SK-N-MC (cell line): ENCODE measurements at regions not wholly inside any gene's neighbourhood (a gene's known extent, or its start where the extent isn't known, plus 50 kb on each side); places are given as distances from the start of the nearest gene placed in this dataset.

ENCODE experiments used
- EZH2 ChIP-seq: fragments of 200-600 bp; sonication (generic); IDR thresholded peaks from one replicate; pipeline ENCODE4 v1.6.1; 2017; ENCODE audit warnings: antibody characterized with exemption
- FOXP2 ChIP-seq: optimal IDR thresholded peaks from 2 replicates; pipeline ENCODE3; 2011; ENCODE audit warnings: mild to moderate bottlenecking, moderate library complexity; ENCODE audit not compliant: insufficient read depth; ENCODE audit errors: extremely low read length, control extremely low read depth
- POLR2AphosphoS5 ChIP-seq: IDR thresholded peaks from 2 replicates; pipeline ENCODE4 v1.6.1; 2012; ENCODE audit warnings: mild to moderate bottlenecking, low read depth, low read length, borderline replicate concordance

GRCh38 chr2:88843651-88844050, 152.2 kb downstream of the RPIA start:
- TF ChIP-seq POLR2AphosphoS5 (no peak), EZH2 (no peak), FOXP2 (no peak)
